Cardiac fibroblast (primary cell): ENCODE measurements at regions not wholly inside any gene's neighbourhood (a gene's known extent, or its start where the extent isn't known, plus 50 kb on each side); places are given as distances from the start of the nearest gene placed in this dataset.
"Not testable (repeated sequence)": the region's sequence is repeated elsewhere in the genome, so short reads cannot be mapped to it uniquely, and the experiment has no call there.

Experiments
- DNase-seq, 2 donors: peaks; one replicate each; pipeline versions ENCODE4 v3.0.0 to v3.0.0-alpha.2; 2010; ENCODE audit warnings: low read depth in 2 of 2
- H3K4me3 ChIP-seq, 2 donors: replicated peaks in 1 of 2; 1 replicate in 1 of 2; 2 replicates in 1 of 2; pipeline ENCODE4 v1.5.1; 2011; ENCODE audit warnings: low read depth in 2 of 2, low read length in 2 of 2, mild to moderate bottlenecking in 2 of 2, moderate library complexity in 1 of 2
- TF ChIP-seq, protein P1 (sequence below): IDR thresholded peaks from one replicate; pipeline ENCODE4 v1.5.1; 2011; ENCODE audit warnings: low read depth, mild to moderate bottlenecking, low read length, inconsistent platforms

DNA sequence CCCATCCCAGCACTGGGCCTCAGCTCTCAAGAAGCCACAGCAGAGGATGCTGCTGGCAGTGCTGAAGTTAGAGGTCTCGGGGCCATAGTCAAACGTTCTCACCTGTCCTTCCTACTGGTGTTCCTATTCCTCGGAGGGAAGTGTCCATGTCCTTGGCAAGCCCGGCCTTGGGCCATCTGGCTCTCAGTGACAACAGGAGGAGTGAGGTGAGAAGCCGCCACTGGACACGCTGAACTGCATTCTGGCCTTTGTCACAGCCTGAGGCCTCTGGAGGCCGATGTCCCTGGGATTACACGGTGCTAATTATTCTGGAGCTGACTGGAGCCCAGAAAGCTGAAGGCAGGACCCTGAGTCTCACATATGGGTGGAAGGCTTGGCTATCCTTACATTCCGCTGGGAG lies 92.5 kb downstream of the OLFM1 start:
- TF ChIP-seq, protein P1, sequence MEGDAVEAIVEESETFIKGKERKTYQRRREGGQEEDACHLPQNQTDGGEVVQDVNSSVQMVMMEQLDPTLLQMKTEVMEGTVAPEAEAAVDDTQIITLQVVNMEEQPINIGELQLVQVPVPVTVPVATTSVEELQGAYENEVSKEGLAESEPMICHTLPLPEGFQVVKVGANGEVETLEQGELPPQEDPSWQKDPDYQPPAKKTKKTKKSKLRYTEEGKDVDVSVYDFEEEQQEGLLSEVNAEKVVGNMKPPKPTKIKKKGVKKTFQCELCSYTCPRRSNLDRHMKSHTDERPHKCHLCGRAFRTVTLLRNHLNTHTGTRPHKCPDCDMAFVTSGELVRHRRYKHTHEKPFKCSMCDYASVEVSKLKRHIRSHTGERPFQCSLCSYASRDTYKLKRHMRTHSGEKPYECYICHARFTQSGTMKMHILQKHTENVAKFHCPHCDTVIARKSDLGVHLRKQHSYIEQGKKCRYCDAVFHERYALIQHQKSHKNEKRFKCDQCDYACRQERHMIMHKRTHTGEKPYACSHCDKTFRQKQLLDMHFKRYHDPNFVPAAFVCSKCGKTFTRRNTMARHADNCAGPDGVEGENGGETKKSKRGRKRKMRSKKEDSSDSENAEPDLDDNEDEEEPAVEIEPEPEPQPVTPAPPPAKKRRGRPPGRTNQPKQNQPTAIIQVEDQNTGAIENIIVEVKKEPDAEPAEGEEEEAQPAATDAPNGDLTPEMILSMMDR = no peak
- no peak for DNase-seq
- no peak overlapping the region for H3K4me3 ChIP-seq

DNA sequence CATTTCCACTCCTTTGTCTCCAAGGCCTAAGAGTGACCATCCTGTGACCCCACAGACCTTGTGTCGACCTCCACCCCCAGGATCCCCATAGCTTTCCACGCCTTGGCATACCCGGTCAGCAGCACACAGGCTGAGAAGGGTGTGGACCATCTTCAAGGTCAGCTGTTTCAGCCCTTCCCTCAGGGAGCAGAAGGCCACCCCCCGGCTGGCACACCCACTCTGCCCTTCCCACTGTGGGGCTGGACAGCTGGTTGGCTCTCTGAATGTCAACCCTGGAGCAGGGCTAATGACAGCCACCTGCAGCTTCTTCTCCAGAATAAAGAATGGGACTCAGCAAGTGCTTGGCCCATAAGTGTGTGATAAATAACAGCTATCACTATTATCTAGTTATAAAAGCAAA lies 93.1 kb downstream of the OLFM1 start:
- H3K4me3 ChIP-seq = no peak overlapping the region
- TF ChIP-seq, protein P1 = no peak
- no peak for DNase-seq

DNA sequence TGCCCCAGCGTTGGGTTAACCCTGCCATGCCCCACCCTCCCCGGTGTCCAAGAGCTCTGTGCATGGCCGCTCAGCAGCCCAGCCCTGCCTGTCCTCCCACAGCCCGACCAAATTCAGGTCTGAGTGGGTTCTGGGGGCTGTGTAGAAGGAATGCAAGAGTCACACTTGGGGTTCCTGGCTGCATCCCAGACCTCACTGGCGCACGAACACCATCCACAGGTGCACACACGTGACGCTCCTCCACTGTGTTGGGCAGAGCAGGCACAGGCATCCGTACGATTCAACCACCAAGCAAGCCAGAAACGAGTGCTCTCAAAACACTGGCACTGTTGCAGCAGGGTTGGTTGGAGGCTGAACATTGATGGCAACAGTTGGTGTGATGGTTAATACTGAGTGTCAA lies 93.9 kb downstream of the OLFM1 start:
- no peak overlapping the region for H3K4me3 ChIP-seq
- DNase-seq = no peak
- TF ChIP-seq, protein P1 = no peak

DNA sequence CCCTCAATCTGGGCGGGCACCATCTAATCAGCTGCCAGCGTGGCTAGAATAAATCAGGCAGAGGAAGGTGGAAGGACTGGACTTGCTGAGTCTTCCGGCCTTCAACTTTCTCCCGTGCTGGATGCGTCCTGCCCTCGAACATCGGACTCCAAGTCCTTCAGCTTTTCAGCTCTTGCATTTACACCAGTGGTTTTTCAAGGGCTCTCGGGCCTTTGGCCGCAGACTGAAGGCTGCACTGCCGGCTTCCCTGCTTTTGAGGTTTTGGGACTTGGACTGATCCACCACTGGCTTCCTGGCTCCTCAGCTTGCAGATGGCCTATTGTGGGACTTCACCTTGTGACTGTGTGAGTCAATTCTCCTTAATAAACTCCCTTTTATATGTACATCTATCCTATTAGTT lies 94.4 kb downstream of the OLFM1 start:
- DNase-seq = not testable (repeated sequence)

DNA sequence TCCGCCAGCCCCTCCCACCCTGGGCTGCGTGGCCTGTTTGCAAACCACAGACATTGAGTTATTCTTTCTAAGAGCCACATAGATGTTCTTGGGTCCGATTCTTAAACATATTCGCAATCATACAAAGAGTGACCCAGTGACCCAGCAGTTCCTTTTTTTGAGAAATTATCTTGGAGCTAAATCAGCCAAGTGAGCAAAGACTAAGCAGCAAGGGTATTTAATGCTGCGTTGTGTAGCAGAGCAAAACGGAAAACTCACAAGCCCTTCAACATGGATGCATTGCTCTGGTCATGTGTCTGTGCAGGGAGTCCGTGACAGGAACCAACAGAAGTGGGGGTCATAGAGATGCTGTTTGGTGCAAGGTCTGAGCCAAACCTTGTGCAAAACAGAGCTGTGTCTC lies 95.6 kb downstream of the OLFM1 start:
- DNase-seq = no peak
- no peak overlapping the region for H3K4me3 ChIP-seq
- TF ChIP-seq, protein P1 = no peak

More for the DNA sequence above, 94.4 kb downstream of the OLFM1 start:
- not testable (repeated sequence) for H3K4me3 ChIP-seq

DNA sequence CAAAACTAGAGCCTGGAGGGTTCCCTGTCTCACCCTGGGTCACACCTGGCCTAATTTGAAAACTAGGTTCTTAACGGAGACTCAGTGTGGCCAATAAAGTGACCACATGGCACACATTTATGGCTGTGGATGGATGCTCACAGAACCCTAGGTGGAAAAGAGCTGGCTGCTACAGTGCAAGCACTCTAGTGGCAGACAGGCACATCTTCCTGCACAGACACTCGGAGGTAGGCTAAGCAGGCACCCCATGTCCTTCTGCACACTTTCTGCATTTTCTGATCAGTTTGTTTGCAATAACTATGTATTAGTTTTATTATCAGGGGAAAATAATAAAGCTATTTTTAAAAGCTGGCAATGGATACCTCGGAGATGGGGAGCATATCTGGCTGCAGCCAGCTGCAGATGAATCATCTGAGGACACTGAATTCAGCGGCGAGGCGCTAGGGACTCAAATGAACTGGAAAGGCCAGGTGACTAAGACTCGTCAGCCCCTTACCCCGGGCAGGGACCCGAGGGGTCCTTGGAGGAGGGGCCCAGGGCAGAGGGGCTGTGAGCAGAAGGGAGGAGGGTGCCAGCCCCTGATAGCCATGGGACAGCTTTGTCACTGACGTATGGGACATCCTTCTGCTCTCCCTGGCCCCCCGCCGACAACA lies 96.2 kb downstream of the OLFM1 start:
- TF ChIP-seq, protein P1 = no peak
- no peak overlapping the region for H3K4me3 ChIP-seq
- DNase-seq = no peak

DNA sequence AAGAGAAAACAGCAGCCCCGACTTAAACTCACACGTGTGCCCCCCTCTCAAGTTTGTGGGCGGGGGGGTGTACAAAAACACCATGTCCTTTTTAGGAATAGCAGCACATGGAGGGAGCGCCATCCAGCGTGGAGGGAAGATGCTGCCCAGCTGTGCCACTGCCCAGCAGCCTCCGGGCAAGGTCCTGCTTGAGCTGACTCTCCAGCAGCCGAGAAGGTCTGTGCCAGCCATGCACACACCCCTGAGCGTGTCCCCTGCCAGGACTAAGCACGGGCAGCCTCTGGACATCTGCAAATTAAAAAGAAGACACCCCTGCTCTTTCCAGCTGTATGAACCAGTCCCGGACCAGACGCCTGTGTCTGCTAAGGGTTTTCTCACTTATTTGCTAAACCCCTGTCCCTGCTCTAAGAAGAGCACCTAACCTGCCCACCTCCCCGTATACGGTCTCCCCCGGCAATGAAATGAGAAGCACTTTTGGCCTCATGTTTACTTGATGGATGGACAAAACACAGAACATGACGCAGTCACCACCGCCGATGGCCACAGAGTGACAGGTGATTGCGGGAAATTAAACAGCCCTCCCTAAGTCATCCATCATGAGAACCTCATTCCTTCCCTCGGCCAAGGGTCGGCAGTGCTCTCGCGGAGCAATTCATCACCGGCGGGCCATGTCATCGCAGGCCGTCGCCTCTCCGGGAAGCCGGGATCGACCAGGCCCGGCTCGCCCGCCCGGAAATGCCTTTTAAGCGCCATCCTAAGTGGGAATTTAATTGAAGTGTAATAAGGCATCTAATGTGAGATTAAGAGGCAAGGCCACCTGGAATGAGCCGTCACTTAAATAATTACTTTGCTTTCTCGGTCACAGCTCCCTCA lies 96.9 kb downstream of the OLFM1 start:
- H3K4me3 ChIP-seq = no peak overlapping the region
- TF ChIP-seq, protein P1 = no peak
- no peak for DNase-seq
